HG03571 (cell line): ENCODE measurements at regions not wholly inside any gene's neighbourhood (a gene's known extent, or its start where the extent isn't known, plus 50 kb on each side); places are given as distances from the start of the nearest gene placed in this dataset.
"Not testable (repeated sequence)": the region's sequence is repeated elsewhere in the genome, so short reads cannot be mapped to it uniquely, and the experiment has no call there.

ENCODE experiments used
- ATAC-seq: cut with Tn5 transposase; IDR thresholded peaks from one replicate; pipeline ENCODE4 v1.9.1; 2021; ENCODE audit not compliant: unreplicated experiment

DNA sequence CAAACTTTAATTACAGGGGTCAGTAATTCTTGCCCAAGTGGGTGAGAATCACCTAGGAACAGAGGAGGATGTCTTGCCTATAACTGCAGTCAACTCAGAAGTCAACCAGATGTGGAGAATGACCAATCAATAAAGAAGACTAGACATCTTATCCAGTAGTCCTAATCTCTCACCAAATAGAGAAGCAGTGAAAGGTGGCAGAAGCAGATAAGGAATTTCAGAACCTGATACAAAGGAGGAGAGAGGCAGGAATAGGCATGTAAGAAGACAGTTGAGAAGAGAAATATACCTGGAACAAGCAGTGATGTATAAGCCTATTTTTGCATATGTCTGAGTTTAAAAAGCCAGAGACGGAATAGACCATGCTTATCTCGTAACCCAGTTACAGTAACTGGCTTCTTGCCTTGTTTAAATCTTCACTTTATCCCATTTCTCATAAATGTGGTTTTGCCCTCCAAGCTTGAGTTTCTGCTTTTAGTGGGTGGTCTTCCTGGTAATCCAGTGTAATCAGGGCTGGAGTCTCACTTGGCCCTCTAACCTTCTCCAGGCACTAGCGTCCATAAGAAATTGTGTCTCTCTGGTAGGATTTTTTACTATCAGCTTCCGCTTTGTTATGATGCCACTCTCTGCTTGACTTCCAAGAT, 401.0 kb downstream of the SUCLG1 start:
- ATAC-seq = no peak

- no peak for ATAC-seq
Observed at GRCh38 chr2:84055816-84056215, 403.3 kb downstream of the SUCLG1 start.

GRCh38 chr2:84054577-84054976, 404.5 kb downstream of the SUCLG1 start:
- not testable (repeated sequence) for ATAC-seq

GRCh38 chr2:84052913-84053312, 406.2 kb downstream of the SUCLG1 start:
- no peak for ATAC-seq

DNA sequence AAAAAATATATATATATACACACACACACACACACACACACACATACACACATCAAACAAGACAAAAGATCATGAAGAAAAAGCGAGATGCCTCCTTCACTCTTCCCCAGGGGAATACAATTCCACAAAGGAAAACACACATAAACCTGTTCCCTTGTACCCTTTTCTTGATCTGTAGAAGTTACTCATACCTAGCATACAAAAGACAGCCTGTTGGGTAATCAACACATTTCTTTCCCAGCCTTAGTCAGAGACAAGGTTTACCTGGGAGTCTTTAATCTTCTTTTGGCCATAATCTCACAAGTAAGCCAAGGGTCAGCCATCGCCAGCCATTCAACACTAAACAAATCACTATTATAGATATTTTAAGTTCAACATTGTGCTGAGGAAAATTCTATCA, 407.0 kb downstream of the SUCLG1 start:
- ATAC-seq = no peak

DNA sequence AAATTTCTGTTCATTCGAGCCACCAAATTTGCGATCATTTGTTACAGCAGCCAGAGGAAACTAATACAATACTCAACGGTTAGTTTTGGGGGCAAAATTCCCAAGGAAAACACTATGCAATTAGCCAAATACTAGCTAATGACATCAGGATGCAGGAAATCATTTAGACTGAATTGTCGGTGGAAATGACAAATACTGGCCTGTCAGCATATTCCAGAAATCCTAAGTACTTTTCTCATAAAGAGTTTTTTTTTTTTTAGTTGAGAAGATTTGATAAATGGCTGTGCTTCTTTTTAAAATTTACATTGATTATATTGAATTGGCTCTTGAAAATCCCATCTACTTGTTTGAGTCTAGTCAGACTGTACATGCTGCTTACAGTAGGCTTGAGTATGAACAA, 410.1 kb downstream of the SUCLG1 start:
- no peak for ATAC-seq

DNA sequence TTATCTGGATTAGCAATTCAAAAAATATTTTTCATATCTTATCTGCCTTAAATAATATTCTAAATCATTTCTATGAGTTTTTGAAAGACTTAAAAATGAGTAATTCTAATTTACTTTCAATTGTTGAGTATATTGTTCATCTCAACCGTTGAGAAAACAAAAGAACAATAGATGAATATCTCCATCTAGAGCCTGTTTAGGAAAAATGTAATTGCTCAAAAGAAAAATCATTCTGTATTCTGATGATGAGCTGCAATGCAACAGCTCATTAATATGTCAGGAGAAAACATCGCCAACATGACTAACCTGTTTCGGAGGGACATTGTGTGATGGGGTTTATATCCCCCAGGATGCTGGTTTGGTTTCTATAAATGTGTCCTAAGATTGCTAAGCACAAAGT, 417.6 kb downstream of the SUCLG1 start:
- ATAC-seq = no peak

- no peak for ATAC-seq
Observed at GRCh38 chr2:84040281-84040680, 418.8 kb downstream of the SUCLG1 start.

GRCh38 chr2:84038866-84039265, 420.2 kb downstream of the SUCLG1 start:
- ATAC-seq = no peak

- no peak for ATAC-seq
Observed at GRCh38 chr2:84033347-84033974, 425.6 kb downstream of the SUCLG1 start.

DNA sequence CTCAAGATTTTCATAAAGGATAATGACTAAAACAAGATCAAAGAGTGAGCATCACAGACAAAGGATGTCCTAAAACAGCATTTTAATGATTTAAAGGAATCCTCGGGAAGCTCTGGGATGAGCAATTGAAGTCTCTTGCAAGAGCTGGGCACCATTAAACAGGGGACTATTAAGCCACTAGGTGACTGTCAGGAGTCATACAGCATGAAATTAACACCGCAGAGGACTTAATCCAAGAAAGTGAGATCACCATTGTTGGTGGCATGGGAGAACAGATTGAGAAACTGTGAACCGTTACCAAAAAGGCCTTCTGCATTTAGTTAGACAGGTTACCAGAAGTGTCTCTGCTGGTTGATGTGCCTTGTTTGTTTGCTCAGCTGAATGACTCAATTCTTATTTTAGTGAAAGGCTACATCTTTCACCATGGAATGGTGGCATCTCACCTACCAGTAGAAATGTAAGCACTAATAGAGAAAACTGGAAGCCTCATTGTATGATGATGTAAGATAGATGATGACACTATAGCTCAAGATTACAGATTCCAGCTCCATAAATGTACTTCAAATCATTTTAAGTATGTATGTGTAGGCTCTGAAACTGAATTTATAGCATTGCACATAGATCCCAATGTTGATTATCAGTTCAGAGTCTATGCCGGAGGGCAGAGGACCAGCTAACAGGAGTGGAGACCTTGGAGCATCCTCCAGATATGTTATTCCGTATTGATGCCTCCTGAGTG, 427.6 kb downstream of the SUCLG1 start:
- ATAC-seq = no peak

DNA sequence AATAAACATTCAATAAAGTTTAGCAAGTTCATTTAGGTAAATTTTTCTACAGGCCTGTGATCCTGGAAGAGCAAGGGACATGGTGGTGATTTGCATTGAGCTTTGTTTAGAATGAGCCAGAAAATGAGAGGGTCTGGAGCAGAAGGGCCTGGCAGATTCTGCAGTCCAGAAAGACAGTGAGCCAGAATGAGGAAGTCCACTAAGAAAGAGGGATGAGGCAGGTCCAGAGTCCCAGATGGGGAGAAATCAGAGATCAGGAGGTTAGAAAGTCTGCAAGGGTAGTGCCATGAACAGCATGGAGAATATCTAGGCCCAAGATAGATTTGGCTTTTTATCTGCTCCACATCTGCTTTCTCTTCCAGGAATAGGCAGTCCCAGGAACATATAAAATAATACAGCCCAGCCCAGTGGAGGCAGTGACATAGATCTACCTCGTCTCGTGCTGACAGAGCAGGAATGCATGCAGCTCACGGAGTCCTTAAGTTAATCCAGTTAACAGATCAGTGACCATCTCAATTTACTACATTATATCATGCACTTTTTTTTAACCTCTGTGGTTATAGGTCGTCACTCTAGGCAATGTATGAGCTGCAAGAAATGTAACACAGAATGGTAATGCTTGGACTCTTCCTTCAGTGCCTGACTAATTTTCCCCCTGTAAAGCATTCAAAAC, 429.0 kb downstream of the SUCLG1 start:
- no peak for ATAC-seq

DNA sequence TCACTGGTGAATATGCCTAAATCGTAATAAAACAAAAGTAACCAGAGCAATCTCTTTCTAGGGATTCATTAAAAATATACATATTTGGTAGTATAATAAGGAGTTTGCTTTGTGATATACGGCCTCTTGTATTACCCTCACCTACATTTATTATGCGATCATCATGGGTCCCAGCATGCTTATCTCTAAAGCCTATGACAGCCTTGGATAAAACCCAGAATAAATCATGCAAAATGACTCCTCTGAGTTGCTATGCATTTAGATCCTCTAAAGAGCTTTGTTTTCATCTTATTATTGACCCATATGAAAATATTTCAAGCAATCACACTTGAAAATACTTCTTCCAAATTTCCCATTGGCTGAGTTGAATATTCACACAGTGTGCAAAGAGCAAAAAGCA, 432.3 kb downstream of the SUCLG1 start:
- no peak for ATAC-seq

DNA sequence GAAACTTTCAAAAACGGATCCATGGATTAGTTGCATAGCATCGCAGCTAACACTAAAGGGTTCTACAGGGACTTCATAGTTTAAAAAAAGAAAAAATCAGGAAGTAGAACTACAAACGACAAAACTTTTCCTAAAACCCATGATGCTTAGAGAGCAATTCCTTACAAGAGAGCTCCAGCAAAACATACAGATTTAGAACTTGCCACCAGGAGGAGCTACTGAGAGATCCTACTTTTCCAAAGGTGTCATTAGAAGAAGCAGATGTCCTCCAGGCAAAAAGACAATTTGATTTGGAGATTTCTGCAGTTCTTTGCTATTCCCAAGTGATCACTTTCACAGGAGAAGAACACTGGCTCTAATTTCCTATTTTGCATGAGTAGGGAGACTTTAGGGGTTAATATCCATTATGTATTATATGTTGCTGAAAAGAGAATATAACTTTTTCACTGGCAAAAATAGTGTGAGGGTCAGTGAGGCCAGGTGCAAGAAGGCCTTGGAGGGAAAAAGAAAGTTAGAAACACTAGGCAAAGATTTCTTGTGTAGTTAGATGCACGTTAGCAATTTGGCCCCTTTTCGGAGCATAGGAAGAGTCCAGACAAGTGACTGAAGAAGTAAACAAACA, 436.2 kb downstream of the SUCLG1 start:
- ATAC-seq = no peak

GRCh38 chr2:84017010-84017409, 442.1 kb downstream of the SUCLG1 start:
- no peak for ATAC-seq

DNA sequence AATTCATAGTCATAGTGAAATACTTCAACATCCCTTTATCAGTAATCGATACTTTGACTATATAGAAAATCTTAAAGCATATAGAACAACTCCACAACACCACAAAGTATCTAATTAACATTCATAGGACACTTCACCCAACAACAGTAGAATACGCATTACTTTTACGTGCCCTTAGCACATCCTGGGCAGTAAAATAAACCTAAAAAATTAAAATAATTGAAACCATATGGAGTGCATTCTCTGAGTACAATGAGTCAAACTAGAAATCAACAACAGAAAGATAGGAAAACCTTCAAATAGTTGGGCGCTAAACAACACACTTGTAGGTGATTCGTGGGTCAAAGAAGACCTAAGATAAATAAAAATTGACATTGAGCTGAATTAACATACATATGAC, 442.9 kb downstream of the SUCLG1 start:
- ATAC-seq = no peak

- no peak for ATAC-seq
Observed at GRCh38 chr2:83997889-83998288, 461.2 kb downstream of the SUCLG1 start.

DNA sequence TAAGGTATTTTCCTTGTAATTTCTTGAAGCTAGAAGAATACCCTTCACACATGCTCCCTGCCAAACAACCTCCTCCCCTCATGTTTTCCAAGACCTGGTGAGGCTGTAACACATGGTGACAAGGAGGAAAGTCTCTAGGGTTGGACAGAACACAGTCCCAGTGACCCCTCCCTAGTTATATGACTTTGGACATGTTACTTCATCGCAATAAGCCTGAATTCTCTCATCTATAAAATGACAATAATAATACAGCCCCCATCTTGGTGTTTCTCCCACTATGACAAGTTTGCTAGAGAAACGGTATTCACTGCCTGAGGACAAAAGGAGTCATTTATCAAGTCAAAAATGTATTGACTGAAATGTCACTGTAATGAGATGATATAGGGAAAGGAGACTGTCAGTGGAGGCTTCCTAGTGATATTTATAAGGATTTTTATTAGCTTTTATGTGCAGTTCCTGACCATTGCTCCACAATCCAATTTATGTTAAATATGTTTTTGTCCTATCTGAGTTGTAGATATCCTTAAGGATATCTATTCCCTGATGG, 464.4 kb downstream of the SUCLG1 start:
- no peak for ATAC-seq

DNA sequence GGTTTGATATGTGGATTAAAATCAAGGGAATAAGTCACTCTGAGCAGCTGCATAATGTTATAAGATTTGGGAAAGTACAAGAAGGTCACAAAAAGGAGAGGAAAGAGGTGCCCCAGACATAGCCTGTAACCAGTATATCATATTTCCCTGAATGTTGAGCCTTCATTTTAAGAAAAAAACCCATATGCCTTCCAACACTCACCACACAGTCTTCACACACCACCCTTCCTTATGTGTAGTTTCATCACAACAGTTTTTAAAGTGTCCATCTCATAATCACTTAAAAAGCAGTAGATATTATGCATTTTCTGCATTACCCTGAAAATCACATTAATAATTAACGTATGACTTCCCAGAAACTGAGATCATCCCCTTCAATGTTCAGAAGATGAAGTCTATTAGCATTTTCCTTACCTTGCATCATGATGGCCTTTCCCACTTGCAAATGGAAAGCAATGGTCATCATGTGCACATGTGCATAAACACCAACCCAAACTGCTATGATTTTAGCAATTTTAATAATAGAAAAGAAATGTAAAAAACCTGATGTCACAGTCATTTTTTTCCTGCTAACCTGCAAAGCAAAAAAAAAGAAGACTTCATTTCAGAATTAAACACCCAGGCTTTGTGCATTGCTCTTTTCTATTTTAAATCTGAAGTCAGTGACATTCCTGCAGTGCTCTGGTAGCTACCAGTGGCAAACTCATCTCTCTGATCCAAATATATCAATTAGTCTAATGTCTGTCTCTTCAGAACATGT, 465.0 kb downstream of the SUCLG1 start:
- ATAC-seq = no peak

DNA sequence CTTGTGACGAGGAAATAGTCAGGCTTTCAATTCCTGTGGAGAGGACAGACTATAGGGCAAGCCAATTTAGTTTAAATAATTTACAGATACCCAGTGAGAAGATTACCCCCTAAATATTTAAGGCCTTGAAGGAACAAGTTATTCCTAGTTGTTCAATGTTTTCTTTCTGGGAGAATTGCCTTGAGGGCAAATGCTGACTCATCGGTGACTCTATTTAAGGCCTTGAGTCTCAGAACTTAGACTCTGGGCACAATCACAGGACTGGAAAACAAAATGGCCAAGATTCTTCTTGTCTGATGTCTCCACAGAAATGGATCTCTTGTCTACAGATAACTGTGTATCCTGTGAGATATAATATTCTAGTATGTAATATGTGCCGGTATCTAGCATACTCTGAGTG, 467.1 kb downstream of the SUCLG1 start:
- no peak for ATAC-seq
